SK-N-SH (cell line): ENCODE measurements at regions not wholly inside any gene's neighbourhood (a gene's known extent, or its start where the extent isn't known, plus 50 kb on each side); places are given as distances from the start of the nearest gene placed in this dataset.

Experiments
- CTCF ChIA-PET: fragments of 300-600, 350-600 bp; formaldehyde crosslinking; extraction: SDS; loops from one replicate; lab custom pipeline; 2021; lab: Yijun Ruan, JAX
- POLR2A ChIA-PET: fragments of 350-600 bp; sonication (Branson Sonifier 250); formaldehyde crosslinking; extraction: SDS; loops from one replicate; lab custom pipeline; 2020; ENCODE audit warnings: antibody characterized with exemption, inconsistent platforms; lab: Yijun Ruan, JAX
- DNase-seq: peaks from one replicate; pipeline ENCODE4 v3.0.0; 2012
- H2AFZ ChIP-seq: fragments of 200-600 bp; sonication (generic); 2 replicates; pipeline ENCODE4 v1.8.1; 2016; ENCODE audit warnings: antibody characterized with exemption, mild to moderate bottlenecking, low read depth
- H3F3A ChIP-seq: fragments of 200-600 bp; sonication (generic); replicated peaks from 2 replicates; pipeline ENCODE3; 2016; ENCODE audit warnings: antibody characterized with exemption, mild to moderate bottlenecking; ENCODE audit not compliant: insufficient read depth
- H3K27ac ChIP-seq, 2 experiments: fragments of 200-500 bp in 1 of 2; fragments of 200-600 bp in 1 of 2; sonication (Bioruptor generic) in 1 of 2; sonication (generic), shearing (Covaris generic) in 1 of 2; 2 replicates each; pipeline versions ENCODE4 v1.5.1 to v1.6.1; 2014 to 2016; ENCODE audit warnings: low read depth in 2 of 2, inconsistent platforms in 1 of 2, low read length in 1 of 2, mild to moderate bottlenecking in 1 of 2, mixed read lengths in 1 of 2
- H3K27me3 ChIP-seq: fragments of 200-600 bp; sonication (generic), shearing (Covaris generic); 2 replicates; pipeline ENCODE4 v1.6.1; 2016; ENCODE audit warnings: mixed run types; ENCODE audit not compliant: insufficient read depth
- H3K36me3 ChIP-seq, 2 experiments: fragments of 200-500 bp in 1 of 2; fragments of 200-600 bp in 1 of 2; sonication (Bioruptor generic) in 1 of 2; sonication (generic) in 1 of 2; replicated peaks in 1 of 2; 2 replicates each; pipeline versions ENCODE3 to v1.5.1; 2014 to 2016; ENCODE audit warnings: low read length in 1 of 2, mild to moderate bottlenecking in 1 of 2; ENCODE audit not compliant: insufficient read depth in 2 of 2, control insufficient read depth in 1 of 2
- H3K4me1 ChIP-seq, 2 experiments: fragments of 200-500 bp in 1 of 2; fragments of 200-600 bp in 1 of 2; sonication (Bioruptor generic) in 1 of 2; sonication (generic), shearing (Covaris generic) in 1 of 2; 2 replicates each; pipeline versions ENCODE4 v1.5.1 to v1.6.1; 2014 to 2016; ENCODE audit warnings: low read depth in 1 of 2, low read length in 1 of 2, mixed run types in 1 of 2; ENCODE audit not compliant: insufficient read depth in 2 of 2, control insufficient read depth in 1 of 2
- H3K4me2 ChIP-seq: fragments of 200-600 bp; sonication (generic), shearing (Covaris generic); 2 replicates; pipeline ENCODE4 v1.6.1; 2017; ENCODE audit warnings: mixed run types
- H3K4me3 ChIP-seq, 2 experiments: fragments of 200-500 bp in 1 of 2; fragments of 200-600 bp in 1 of 2; sonication (Bioruptor generic) in 1 of 2; sonication (generic), shearing (Covaris generic) in 1 of 2; 2 replicates each; pipeline versions ENCODE4 v1.5.1 to v1.8.1; 2014 to 2016; ENCODE audit warnings: low read depth in 2 of 2, inconsistent platforms in 1 of 2, low read length in 1 of 2, mild to moderate bottlenecking in 1 of 2, mixed read lengths in 1 of 2, moderate library complexity in 1 of 2
- H3K79me2 ChIP-seq: fragments of 200-600 bp; sonication (generic); 2 replicates; pipeline ENCODE4 v1.8.1; 2017; ENCODE audit warnings: mild to moderate bottlenecking; ENCODE audit not compliant: insufficient read depth
- H3K9ac ChIP-seq: fragments of 200-600 bp; sonication (generic); 2 replicates; pipeline ENCODE4 v1.6.1; 2017; ENCODE audit warnings: mixed run types
- H3K9me2 ChIP-seq: fragments of 200-600 bp; sonication (generic); 2 replicates; pipeline ENCODE4 v1.6.1; 2017; ENCODE audit warnings: mixed run types
- H3K9me3 ChIP-seq: fragments of 200-600 bp; sonication (generic); 2 replicates; pipeline ENCODE4 v1.6.1; 2017; ENCODE audit warnings: mixed run types, mild to moderate bottlenecking, moderate library complexity
- H4K20me1 ChIP-seq: fragments of 200-600 bp; sonication (generic); 2 replicates; pipeline ENCODE4 v1.6.1; 2017; ENCODE audit warnings: mild to moderate bottlenecking, mixed run types; ENCODE audit not compliant: insufficient read depth
- CHD2 ChIP-seq: fragments of 150-350 bp; IDR thresholded peaks from 2 replicates; pipeline ENCODE4 v1.6.1; 2018; ENCODE audit warnings: low read length; ENCODE audit not compliant: partially characterized antibody
- EZH2phosphoT487 ChIP-seq: fragments of 200-600 bp; sonication (generic); IDR thresholded peaks from 2 replicates; pipeline ENCODE4 v1.6.1; 2017; ENCODE audit warnings: low read depth, mixed run types, mild to moderate bottlenecking, antibody characterized with exemption, moderate library complexity, borderline replicate concordance
- FOXJ3 ChIP-seq: sonication (generic); formaldehyde crosslinking; IDR thresholded peaks from 2 replicates; pipeline ENCODE4 v1.5.1; 2020; ENCODE audit warnings: mild to moderate bottlenecking, missing genetic modification reagents
- GABPA ChIP-seq: IDR thresholded peaks from 2 replicates; pipeline ENCODE4 v1.4.0; 2012; ENCODE audit warnings: low read depth, mild to moderate bottlenecking
- JUND ChIP-seq: IDR thresholded peaks from 2 replicates; pipeline ENCODE4 v1.4.0; 2012
- MEF2A ChIP-seq: IDR thresholded peaks from 2 replicates; pipeline ENCODE4 v1.4.0; 2012; ENCODE audit warnings: low read depth, borderline replicate concordance
- PBX3 ChIP-seq: IDR thresholded peaks from 2 replicates; pipeline ENCODE4; 2012
- RAD21 ChIP-seq: IDR thresholded peaks from 2 replicates; pipeline ENCODE4 v1.6.1; 2012; ENCODE audit warnings: mild to moderate bottlenecking, low read length
- RFX5 ChIP-seq: IDR thresholded peaks from 2 replicates; pipeline ENCODE4 v1.6.1; 2012; ENCODE audit warnings: mild to moderate bottlenecking, improper control_type of control experiment, low read length
- TAF1 ChIP-seq: IDR thresholded peaks from 2 replicates; pipeline ENCODE4 v1.6.1; 2012; ENCODE audit warnings: low read depth, mild to moderate bottlenecking, low read length, moderate library complexity, borderline replicate concordance
- YY1 ChIP-seq: IDR thresholded peaks from 2 replicates; pipeline ENCODE4 v1.4.0; 2012; ENCODE audit warnings: low read depth, mild to moderate bottlenecking
- WGBS: methylation state at CpG from one replicate; pipeline ENCODE4 v1.1.6; 2017; ENCODE audit warnings: low lambda C conversion rate; 5-methylcytosine and 5-hydroxymethylcytosine counted together
- TF ChIP-seq, protein P1 (sequence below): IDR thresholded peaks from 2 replicates; pipeline ENCODE4 v1.4.0; 2012; ENCODE audit warnings: low read depth
- TF ChIP-seq, protein P2 (sequence below): fragments of 150-350 bp; IDR thresholded peaks from 2 replicates; pipeline ENCODE4 v1.6.1; 2016; ENCODE audit warnings: mild to moderate bottlenecking, low read depth, low read length
- TF ChIP-seq, protein P3 (sequence below): IDR thresholded peaks from 2 replicates; pipeline ENCODE4 v1.4.0; 2012; ENCODE audit warnings: low read depth, borderline replicate concordance

- no peaks in the 10 kb centered on the region for H3F3A ChIP-seq
- no peaks in the 10 kb centered on the region for H4K20me1 ChIP-seq
- H2AFZ ChIP-seq, result no peak overlapping the region
- H3K9ac ChIP-seq, result no peak overlapping the region
- no peak overlapping the region for H3K4me2 ChIP-seq
- H3K27me3 ChIP-seq, result no peaks in the 10 kb centered on the region
- H3K4me1 ChIP-seq, result peaks cover 0 to 10% of the 10 kb centered on the region in 2 experiments; a peak in 2 of 4 replicates
- H3K4me3 ChIP-seq, result no peak overlapping the region
- H3K79me2 ChIP-seq, result no peaks in the 10 kb centered on the region
- ChIA-PET POLR2A (no interaction called here), CTCF (interaction anchor here (0.8 kb wide), 1 partner anchor 18 kb away, joined by 3 read pairs; no protein-coding TSS in a partner anchor)
- no peak for DNase-seq
- no peaks in the 10 kb centered on the region for H3K36me3 ChIP-seq
- WGBS, result 65% methylated on average over 2 of the region's 2 CpGs
- H3K27ac ChIP-seq, result no peak overlapping the region
- H3K9me3 ChIP-seq, result no peaks in the 10 kb centered on the region
- TF ChIP-seq, protein P1, sequence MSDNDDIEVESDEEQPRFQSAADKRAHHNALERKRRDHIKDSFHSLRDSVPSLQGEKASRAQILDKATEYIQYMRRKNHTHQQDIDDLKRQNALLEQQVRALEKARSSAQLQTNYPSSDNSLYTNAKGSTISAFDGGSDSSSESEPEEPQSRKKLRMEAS, result no peak
- TF ChIP-seq, protein P2, sequence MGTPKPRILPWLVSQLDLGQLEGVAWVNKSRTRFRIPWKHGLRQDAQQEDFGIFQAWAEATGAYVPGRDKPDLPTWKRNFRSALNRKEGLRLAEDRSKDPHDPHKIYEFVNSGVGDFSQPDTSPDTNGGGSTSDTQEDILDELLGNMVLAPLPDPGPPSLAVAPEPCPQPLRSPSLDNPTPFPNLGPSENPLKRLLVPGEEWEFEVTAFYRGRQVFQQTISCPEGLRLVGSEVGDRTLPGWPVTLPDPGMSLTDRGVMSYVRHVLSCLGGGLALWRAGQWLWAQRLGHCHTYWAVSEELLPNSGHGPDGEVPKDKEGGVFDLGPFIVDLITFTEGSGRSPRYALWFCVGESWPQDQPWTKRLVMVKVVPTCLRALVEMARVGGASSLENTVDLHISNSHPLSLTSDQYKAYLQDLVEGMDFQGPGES, result no peak
- TF ChIP-seq YY1 (no peak), RAD21 (no peak), GABPA (no peak), PBX3 (no peak)
- TF ChIP-seq, all 33 proteins: peak for 0
- H3K9me2 ChIP-seq, result no peaks in the 10 kb centered on the region
Observed at GRCh38 chr1:216922406-216922805, 199.2 kb upstream of the ESRRG start.

DNA sequence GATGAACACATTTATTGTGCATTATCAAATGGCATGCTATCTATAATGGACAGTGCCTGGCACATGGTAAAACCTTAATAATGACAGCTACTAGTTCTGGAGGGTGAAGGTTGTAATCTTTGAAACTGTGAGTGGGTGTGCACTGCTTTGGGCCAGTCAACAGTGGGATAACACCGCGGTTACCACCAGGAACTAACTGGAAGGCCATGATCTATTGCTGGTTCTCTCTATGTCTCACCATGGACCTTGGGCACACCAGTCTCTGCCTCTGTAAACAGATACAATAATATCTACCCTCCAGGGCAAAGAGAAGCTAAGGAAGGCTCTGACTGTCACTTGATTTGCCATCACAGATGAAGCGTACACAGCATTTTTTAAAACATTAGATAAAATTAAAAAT lies 198.6 kb upstream of the ESRRG start:
- Histone ChIP-seq H3K27ac (no peak overlapping the region), H3K9me3 (no peaks in the 10 kb centered on the region), H3K79me2 (no peaks in the 10 kb centered on the region), H3K4me1 (peaks cover 0 to 10% of the 10 kb centered on the region in 2 experiments; a peak in 2 of 4 replicates), H3K36me3 (no peaks in the 10 kb centered on the region), H3K4me3 (no peak overlapping the region), H4K20me1 (no peaks in the 10 kb centered on the region), H3K4me2 (no peak overlapping the region), H3F3A (no peaks in the 10 kb centered on the region), H3K9me2 (no peaks in the 10 kb centered on the region), H2AFZ (no peak overlapping the region), H3K27me3 (no peaks in the 10 kb centered on the region), H3K9ac (no peak overlapping the region)
- ChIA-PET POLR2A (no interaction called here), CTCF (no interaction called here)
- WGBS, result 92% methylated on average over 3 of the region's 3 CpGs
- TF ChIP-seq EZH2phosphoT487 (no peak), RFX5 (no peak), FOXJ3 (CRISPR knock-in tag) (no peak), JUND (no peak), TAF1 (no peak), MEF2A (no peak), CHD2 (no peak)
- TF ChIP-seq, protein P3, sequence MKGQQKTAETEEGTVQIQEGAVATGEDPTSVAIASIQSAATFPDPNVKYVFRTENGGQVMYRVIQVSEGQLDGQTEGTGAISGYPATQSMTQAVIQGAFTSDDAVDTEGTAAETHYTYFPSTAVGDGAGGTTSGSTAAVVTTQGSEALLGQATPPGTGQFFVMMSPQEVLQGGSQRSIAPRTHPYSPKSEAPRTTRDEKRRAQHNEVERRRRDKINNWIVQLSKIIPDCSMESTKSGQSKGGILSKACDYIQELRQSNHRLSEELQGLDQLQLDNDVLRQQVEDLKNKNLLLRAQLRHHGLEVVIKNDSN, result no peak
- DNase-seq, result no peak
